K562 (cell line): ENCODE measurements at regions not wholly inside any gene's neighbourhood (a gene's known extent, or its start where the extent isn't known, plus 50 kb on each side); places are given as distances from the start of the nearest gene placed in this dataset.

Experiments
- ATAC-seq: fragments of 200-7000 bp; cut with Tn5 transposase; 3 replicates; pipeline ENCODE4 v1.9.1; 2020; ENCODE audit warnings: moderate library complexity
- BruUV-seq: library from RNA; stranded (reverse); fragments of 400-500 nt; replicated peaks from 2 replicates; lab custom pipeline; 2021; lab: Mats Ljungman, UMichigan
- CTCF ChIA-PET: fragments of 300-600 bp; formaldehyde crosslinking; extraction: SDS; loops from one replicate; lab custom pipeline; 2021; ENCODE audit warnings: low intra/inter-chr PET ratio; lab: Yijun Ruan, JAX
- POLR2A ChIA-PET: fragments of 300-600, 350-650 bp; sonication (Branson Sonifier 250); formaldehyde crosslinking; extraction: SDS; loops from one replicate; lab custom pipeline; 2021; ENCODE audit warnings: antibody characterized with exemption, inconsistent platforms; lab: Yijun Ruan, JAX
- DNase-seq, 4 experiments: peaks; one replicate each; pipeline versions ENCODE4 v3.0.0 to v3.0.0-alpha.2; 2011 to 2018; ENCODE audit warnings: low spot score in 3 of 4, mixed read lengths in 3 of 4; ENCODE audit errors: extremely low read depth in 1 of 4
- FAIRE-seq: peaks from 2 replicates; lab custom pipeline; 2011; peaks lifted over from hg19 to GRCh38; lab: Jason Lieb, UNC
- H2AFZ ChIP-seq: 2 replicates; pipeline ENCODE4 v1.6.0; 2011; ENCODE audit warnings: low read depth, low read length, control low read depth, inconsistent platforms
- H3K27ac ChIP-seq: fragments of 200-600 bp; 3 replicates; pipeline ENCODE4 v1.8.0; 2011; ENCODE audit warnings: low read depth, mild to moderate bottlenecking, control low read depth, inconsistent platforms, low read length, moderate library complexity, mixed read lengths; ENCODE audit errors: extremely low read depth
- H3K27me3 ChIP-seq, 2 experiments: fragments of 300-600 bp in 1 of 2; 2 replicates in 1 of 2; 3 replicates in 1 of 2; pipeline versions ENCODE4 v1.6.0 to v1.8.0; 2011; ENCODE audit warnings: inconsistent platforms in 2 of 2, low read length in 2 of 2, mild to moderate bottlenecking in 1 of 2, mixed read lengths in 1 of 2, moderate library complexity in 1 of 2; ENCODE audit not compliant: control insufficient read depth in 2 of 2, insufficient read depth in 2 of 2
- H3K36me3 ChIP-seq: fragments of 300-600 bp; 3 replicates; pipeline ENCODE4 v1.8.0; 2011; ENCODE audit warnings: mild to moderate bottlenecking, low read length, inconsistent platforms; ENCODE audit not compliant: control insufficient read depth, insufficient read depth
- H3K4me1 ChIP-seq, 2 experiments: fragments of 200-600 bp in 1 of 2; replicated peaks in 1 of 2; 2 replicates in 1 of 2; 3 replicates in 1 of 2; pipeline versions ENCODE4 v1.5.1 to v1.8.0; 2011; ENCODE audit warnings: inconsistent platforms in 2 of 2, low read length in 2 of 2, mild to moderate bottlenecking in 1 of 2, mixed read lengths in 1 of 2, moderate library complexity in 1 of 2; ENCODE audit not compliant: control insufficient read depth in 2 of 2, insufficient read depth in 2 of 2
- H3K4me2 ChIP-seq: 2 replicates; pipeline ENCODE4 v1.6.1; 2011; ENCODE audit warnings: low read length, control low read depth, inconsistent platforms, mixed read lengths; ENCODE audit not compliant: insufficient read depth
- H3K4me3 ChIP-seq: fragments of 200-600 bp; sonication (generic), shearing (Covaris generic); 2 replicates; pipeline ENCODE4 v1.5.1; 2016; ENCODE audit warnings: control low read depth, inconsistent platforms
- H3K79me2 ChIP-seq: fragments of 200-600 bp; 3 replicates; pipeline ENCODE4 v1.8.0; 2011; ENCODE audit warnings: low read length, inconsistent platforms; ENCODE audit not compliant: control insufficient read depth, insufficient read depth
- H3K9ac ChIP-seq, 2 experiments: 2 replicates each; pipeline versions ENCODE4 v1.6.0 to v1.6.1; 2011; ENCODE audit warnings: low read depth in 2 of 2, low read length in 2 of 2, control low read depth in 1 of 2, inconsistent platforms in 1 of 2, mild to moderate bottlenecking in 1 of 2, mixed read lengths in 1 of 2; ENCODE audit not compliant: insufficient read depth in 1 of 2
- H3K9me1 ChIP-seq: one replicate; pipeline ENCODE4 v1.6.0; 2011; ENCODE audit warnings: inconsistent platforms, mild to moderate bottlenecking, low read length, moderate library complexity; ENCODE audit not compliant: control insufficient read depth, insufficient read depth
- H3K9me3 ChIP-seq: replicated peaks from 2 replicates; pipeline ENCODE4 v1.5.1; 2011; ENCODE audit warnings: low read depth, low read length, inconsistent platforms; ENCODE audit not compliant: control insufficient read depth, insufficient read depth
- H4K20me1 ChIP-seq: replicated peaks from 2 replicates; pipeline ENCODE4 v1.6.1; 2011; ENCODE audit warnings: low read length, inconsistent platforms, mixed read lengths; ENCODE audit not compliant: control insufficient read depth, insufficient read depth
- ARID3A ChIP-seq: IDR thresholded peaks from 2 replicates; pipeline ENCODE4 v1.6.1; 2012; ENCODE audit warnings: low read depth, low read length, improper control_type of control experiment, borderline replicate concordance
- C11orf30 ChIP-seq: fragments of 450-650 bp; IDR thresholded peaks from 2 replicates; pipeline ENCODE4 v1.6.1; 2016; ENCODE audit warnings: low read depth, mild to moderate bottlenecking
- CLOCK ChIP-seq: fragments of 250-450 bp; sonication (Bioruptor Pico); IDR thresholded peaks from 2 replicates; pipeline ENCODE4 v1.4.0; 2020; ENCODE audit warnings: mild to moderate bottlenecking, moderate library complexity, borderline replicate concordance
- ETS2 ChIP-seq: IDR thresholded peaks from 2 replicates; pipeline ENCODE4 v1.6.1; 2016; ENCODE audit warnings: borderline replicate concordance, missing genetic modification characterization, mild to moderate bottlenecking, moderate library complexity, missing compliant biosample characterization; ENCODE audit not compliant: poor library complexity, severe bottlenecking
- FOSL1 ChIP-seq: fragments of 200-800 bp; sonication (Bioruptor generic); conservative IDR thresholded peaks from 2 replicates; pipeline ENCODE4 v1.6.1; 2016; ENCODE audit warnings: missing genetic modification characterization, missing compliant biosample characterization
- FOXK1 ChIP-seq: sonication (generic); formaldehyde crosslinking; IDR thresholded peaks from 2 replicates; pipeline ENCODE4 v1.8.0; 2022; ENCODE audit warnings: missing genetic modification reagents, mild to moderate bottlenecking, borderline replicate concordance
- HNRNPLL ChIP-seq: fragments of 200-400 bp; formaldehyde crosslinking; IDR thresholded peaks from 2 replicates; pipeline ENCODE4 v1.6.1; 2017; ENCODE audit warnings: low read length, low read depth, mild to moderate bottlenecking; ENCODE audit not compliant: poor library complexity, severe bottlenecking
- ID3 ChIP-seq, 2 experiments: fragments of 250-450 bp in 1 of 2; fragments of 450-650 bp in 1 of 2; sonication (Bioruptor Pico) in 1 of 2; IDR thresholded peaks; 2 replicates each; pipeline versions ENCODE4 v1.6.1 to v1.8.0; 2016 to 2021; ENCODE audit warnings: mild to moderate bottlenecking in 2 of 2, moderate library complexity in 2 of 2, missing compliant biosample characterization in 1 of 2, missing genetic modification characterization in 1 of 2
- POLR2AphosphoS5 ChIP-seq: IDR thresholded peaks from 2 replicates; pipeline ENCODE4 v1.6.1; 2011; ENCODE audit warnings: mild to moderate bottlenecking, low read depth, low read length, moderate library complexity; ENCODE audit not compliant: control insufficient read depth, insufficient read depth
- RBBP5 ChIP-seq: fragments of 200-600 bp; sonication (generic); IDR thresholded peaks from 2 replicates; pipeline ENCODE4 v1.6.1; 2012; ENCODE audit warnings: borderline replicate concordance, mild to moderate bottlenecking, low read length, control low read depth, inconsistent platforms; ENCODE audit not compliant: insufficient read depth, poor library complexity, severe bottlenecking
- SMAD3 ChIP-seq: fragments of 450-650 bp; formaldehyde crosslinking; conservative IDR thresholded peaks from 2 replicates; pipeline ENCODE4 v1.4.0; 2020; ENCODE audit warnings: mild to moderate bottlenecking
- STAT5A ChIP-seq: IDR thresholded peaks from 2 replicates; pipeline ENCODE4 v1.6.1; 2012; ENCODE audit warnings: low read length, inconsistent platforms, borderline replicate concordance
- ZBTB5 ChIP-seq: fragments of 450-650 bp; IDR thresholded peaks from 2 replicates; pipeline ENCODE4 v1.6.1; 2017; ENCODE audit warnings: antibody characterized with exemption
- ZKSCAN3 ChIP-seq: fragments of 250-450 bp; sonication (Bioruptor Pico); IDR thresholded peaks from 2 replicates; pipeline ENCODE4 v1.4.0; 2020
- ZNF436 ChIP-seq: fragments of 250-450, 450-650 bp; sonication (Bioruptor Pico); formaldehyde crosslinking; IDR thresholded peaks from 2 replicates; pipeline ENCODE4 v1.7.0; 2020; ENCODE audit warnings: mild to moderate bottlenecking
- ZNF589 ChIP-seq: fragments of 200-800 bp; sonication (Bioruptor generic); IDR thresholded peaks from 2 replicates; pipeline ENCODE4 v1.6.1; 2016; ENCODE audit warnings: low read depth, missing genetic modification characterization, missing compliant biosample characterization
- WGBS: fragments of 100-300 bp; shearing (Covaris generic); methylation state at CpG from one replicate; pipeline ENCODE4 v1.1.6; 2016; ENCODE audit warnings: low coverage, mixed read lengths; ENCODE audit not compliant: insufficient coverage; ENCODE audit errors: missing lambda C conversion rate; 5-methylcytosine and 5-hydroxymethylcytosine counted together
- in situ Hi-C: fragments of 300-500 bp; cut with MboI; formaldehyde crosslinking; loops from 4 replicates; pipeline ENCODE4 v1.15.0; 2018; ENCODE audit warnings: inconsistent platforms, mixed read lengths
- intact Hi-C: fragments of 100-400 bp; cut with micrococcal nuclease; formaldehyde crosslinking; loops from 2 replicates; pipeline ENCODE4 v1.14.2; 2022

- ChIA-PET CTCF (no interaction called here), POLR2A (no interaction called here)
- no TSS peak for BruUV-seq
- ATAC-seq (no peak), FAIRE-seq (no peak), DNase-seq (no peak)
- WGBS: 0% methylated on average over 5 of the region's 5 CpGs
- Histone ChIP-seq H3K36me3 (no peaks in the 10 kb centered on the region), H4K20me1 (no peaks in the 10 kb centered on the region), H3K4me1 (no peaks in the 10 kb centered on the region), H3K9me1 (no peaks in the 10 kb centered on the region), H3K27ac (no peak overlapping the region), H3K27me3 (no peaks in the 10 kb centered on the region), H3K4me2 (no peak overlapping the region), H3K79me2 (no peaks in the 10 kb centered on the region), H3K9ac (no peak overlapping the region), H3K4me3 (no peak overlapping the region), H3K9me3 (peaks cover 4% of the 10 kb centered on the region; the same call in 1 of the 2 replicates), H2AFZ (no peak overlapping the region)
- in situ Hi-C loops (no loop called here), intact Hi-C loops (no loop called here)
- TF ChIP-seq ZNF589 (CRISPR knock-in tag) (no peak), FOSL1 (tag) (no peak), HNRNPLL (no peak), STAT5A (no peak), FOXK1 (no peak), ZNF436 (CRISPR knock-in tag) (no peak), POLR2AphosphoS5 (no peak), C11orf30 (no peak), ARID3A (no peak), ZKSCAN3 (CRISPR knock-in tag) (no peak), CLOCK (CRISPR knock-in tag) (no peak), ZBTB5 (no peak), ID3 (CRISPR knock-in tag; IDR thresholded peaks at IDR 0.05) (no peak), ID3 (tag; IDR thresholded peaks at IDR 0.05) (no peak), RBBP5 (no peak), ETS2 (no peak), SMAD3 (CRISPR knock-in tag) (no peak)
Observed at GRCh38 chr4:19575924-19576323, 675.8 kb upstream of the SLIT2 start.
